H9 (cell line): ENCODE measurements at regions not wholly inside any gene's neighbourhood (a gene's known extent, or its start where the extent isn't known, plus 50 kb on each side); places are given as distances from the start of the nearest gene placed in this dataset.

Experiments used
- DNase-seq: peaks from one replicate; pipeline ENCODE4 v3.0.0-alpha.2; 2017
- H2AFZ ChIP-seq: one replicate; pipeline ENCODE4 v1.6.1; 2013; ENCODE audit warnings: mild to moderate bottlenecking, low read length, control low read depth, moderate library complexity
- H2AK5ac ChIP-seq: 2 replicates; pipeline ENCODE4 v1.6.1; 2013; ENCODE audit warnings: low read length, control low read depth, mixed read lengths; ENCODE audit not compliant: insufficient read length
- H2BK120ac ChIP-seq: one replicate; pipeline ENCODE4 v1.6.1; 2013; ENCODE audit warnings: low read depth, mild to moderate bottlenecking, low read length, control low read depth, inconsistent platforms; ENCODE audit not compliant: poor library complexity, severe bottlenecking
- H2BK12ac ChIP-seq: 2 replicates; pipeline ENCODE4 v1.6.1; 2013; ENCODE audit warnings: low read length, control low read depth, mixed read lengths, low read depth; ENCODE audit not compliant: insufficient read length
- H2BK15ac ChIP-seq: 2 replicates; pipeline ENCODE4 v1.6.1; 2013; ENCODE audit warnings: low read depth, low read length, control low read depth
- H2BK20ac ChIP-seq: one replicate; pipeline ENCODE4 v1.6.1; 2013; ENCODE audit warnings: low read depth, mild to moderate bottlenecking, low read length, control low read depth, inconsistent platforms; ENCODE audit not compliant: poor library complexity, severe bottlenecking
- H2BK5ac ChIP-seq: 2 replicates; pipeline ENCODE4 v1.6.1; 2013; ENCODE audit warnings: low read length, control low read depth, mixed read lengths; ENCODE audit not compliant: insufficient read length
- H3K14ac ChIP-seq: 2 replicates; pipeline ENCODE4 v1.6.1; 2013; ENCODE audit warnings: low read length, control low read depth; ENCODE audit not compliant: insufficient read depth
- H3K18ac ChIP-seq: 2 replicates; pipeline ENCODE4 v1.6.1; 2013; ENCODE audit warnings: low read depth, mild to moderate bottlenecking, mixed read lengths, low read length, control low read depth; ENCODE audit not compliant: insufficient read length
- H3K23ac ChIP-seq: 2 replicates; pipeline ENCODE4 v1.6.1; 2013; ENCODE audit warnings: low read length, control low read depth, mixed read lengths, low read depth; ENCODE audit not compliant: insufficient read length
- H3K23me2 ChIP-seq: 2 replicates; pipeline ENCODE4 v1.6.1; 2013; ENCODE audit warnings: low read depth, mild to moderate bottlenecking, mixed read lengths, low read length, control low read depth; ENCODE audit not compliant: insufficient read length, poor library complexity, severe bottlenecking
- H3K27ac ChIP-seq: 2 replicates; pipeline ENCODE4 v1.5.1; 2013; ENCODE audit warnings: low read length, control low read depth, mixed read lengths, low read depth; ENCODE audit not compliant: insufficient read length
- H3K27me3 ChIP-seq: 2 replicates; pipeline ENCODE4 v1.6.1; 2013; ENCODE audit warnings: low read length, control low read depth, inconsistent platforms; ENCODE audit not compliant: insufficient read depth
- H3K4ac ChIP-seq: 2 replicates; pipeline ENCODE4 v1.6.1; 2013; ENCODE audit warnings: low read depth, mild to moderate bottlenecking, control low read depth, inconsistent platforms, low read length, moderate library complexity
- H3K4me1 ChIP-seq: 2 replicates; pipeline ENCODE4 v1.6.1; 2013; ENCODE audit warnings: low read length, control low read depth, inconsistent platforms; ENCODE audit not compliant: insufficient read depth
- H3K4me2 ChIP-seq: 2 replicates; pipeline ENCODE4 v1.6.1; 2013; ENCODE audit warnings: low read length, control low read depth, mixed read lengths; ENCODE audit not compliant: insufficient read length, insufficient read depth
- H3K56ac ChIP-seq: 2 replicates; pipeline ENCODE4 v1.6.1; 2013; ENCODE audit warnings: low read depth, mild to moderate bottlenecking, mixed read lengths, low read length, control low read depth; ENCODE audit not compliant: insufficient read length
- H3K79me1 ChIP-seq: 2 replicates; pipeline ENCODE4 v1.6.1; 2013; ENCODE audit warnings: low read depth, mild to moderate bottlenecking, moderate library complexity, low read length, control low read depth, inconsistent platforms; ENCODE audit not compliant: insufficient read depth, poor library complexity, severe bottlenecking
- H3K79me2 ChIP-seq: 2 replicates; pipeline ENCODE4 v1.6.1; 2013; ENCODE audit warnings: low read length, control low read depth, inconsistent platforms; ENCODE audit not compliant: insufficient read depth
- H3K9ac ChIP-seq: 2 replicates; pipeline ENCODE4 v1.6.1; 2013; ENCODE audit warnings: low read length, control low read depth, mixed read lengths; ENCODE audit not compliant: insufficient read length; ENCODE audit errors: extremely low read depth
- H3K9me3 ChIP-seq: one replicate; pipeline ENCODE4 v1.6.1; 2013; ENCODE audit warnings: low read depth, low read length, inconsistent platforms; ENCODE audit not compliant: control insufficient read depth
- H3T11ph ChIP-seq: one replicate; pipeline ENCODE4 v1.6.1; 2013; ENCODE audit warnings: mild to moderate bottlenecking, low read length, control low read depth, inconsistent platforms
- H4K20me1 ChIP-seq: one replicate; pipeline ENCODE4 v1.6.1; 2013; ENCODE audit not compliant: control insufficient read depth, insufficient read length, insufficient read depth
- H4K5ac ChIP-seq: 2 replicates; pipeline ENCODE4 v1.6.1; 2013; ENCODE audit warnings: low read depth, mild to moderate bottlenecking, mixed read lengths, low read length, control low read depth; ENCODE audit not compliant: insufficient read length
- H4K8ac ChIP-seq: replicated peaks from 2 replicates; pipeline ENCODE4 v1.6.1; 2013; ENCODE audit warnings: low read length, control low read depth, mixed read lengths, low read depth; ENCODE audit not compliant: insufficient read length
- H4K91ac ChIP-seq: 2 replicates; pipeline ENCODE4 v1.6.1; 2013; ENCODE audit warnings: low read depth, mild to moderate bottlenecking, moderate library complexity, mixed read lengths, low read length, control low read depth; ENCODE audit not compliant: insufficient read length
- H3K27ac Mint-ChIP-seq, 3 experiments: 2 replicates in 2 of 3; 3 replicates in 1 of 3; pipeline ENCODE4 v1.8.0; 2020 to 2021; ENCODE audit warnings: mixed read lengths in 3 of 3, mild to moderate bottlenecking in 1 of 3, moderate library complexity in 1 of 3
- H3K27me3 Mint-ChIP-seq: 2 replicates; pipeline ENCODE4 v1.8.0; 2021; ENCODE audit warnings: low read depth, mild to moderate bottlenecking, moderate library complexity, mixed read lengths
- H3K36me3 Mint-ChIP-seq, 3 experiments: 2 replicates in 2 of 3; 3 replicates in 1 of 3; pipeline ENCODE4 v1.8.0; 2020 to 2021; ENCODE audit warnings: low read depth in 3 of 3, mixed read lengths in 3 of 3; ENCODE audit not compliant: insufficient read depth in 1 of 3
- H3K4me1 Mint-ChIP-seq, 2 experiments: 2 replicates each; pipeline ENCODE4 v1.8.0; 2020; ENCODE audit warnings: mixed read lengths in 2 of 2
- H3K4me3 Mint-ChIP-seq, 2 experiments: 2 replicates in 1 of 2; 3 replicates in 1 of 2; pipeline ENCODE4 v1.8.0; 2020 to 2021; ENCODE audit warnings: mild to moderate bottlenecking in 2 of 2, mixed read lengths in 2 of 2, moderate library complexity in 1 of 2
- H3K9me3 Mint-ChIP-seq, 2 experiments: 2 replicates in 1 of 2; 3 replicates in 1 of 2; pipeline ENCODE4 v1.8.0; 2020; ENCODE audit warnings: mild to moderate bottlenecking in 2 of 2, mixed read lengths in 2 of 2, moderate library complexity in 1 of 2
- WGBS: extraction: QIAGEN DNeasy Blood & Tissue Kit; methylation state at CpG from one replicate; pipeline ENCODE4 v1.1.7; 2013; ENCODE audit warnings: missing lambda C conversion rate, low lambda C conversion rate, mixed read lengths; ENCODE audit not compliant: insufficient read length; ENCODE audit errors: extremely low coverage; 5-methylcytosine and 5-hydroxymethylcytosine counted together
- TF ChIP-seq, protein P1 (sequence below): fragments of 200-600 bp; sonication (generic); conservative IDR thresholded peaks from 3 replicates; pipeline ENCODE4 v1.8.0; 2021; ENCODE audit warnings: antibody characterized with exemption, mild to moderate bottlenecking

DNA sequence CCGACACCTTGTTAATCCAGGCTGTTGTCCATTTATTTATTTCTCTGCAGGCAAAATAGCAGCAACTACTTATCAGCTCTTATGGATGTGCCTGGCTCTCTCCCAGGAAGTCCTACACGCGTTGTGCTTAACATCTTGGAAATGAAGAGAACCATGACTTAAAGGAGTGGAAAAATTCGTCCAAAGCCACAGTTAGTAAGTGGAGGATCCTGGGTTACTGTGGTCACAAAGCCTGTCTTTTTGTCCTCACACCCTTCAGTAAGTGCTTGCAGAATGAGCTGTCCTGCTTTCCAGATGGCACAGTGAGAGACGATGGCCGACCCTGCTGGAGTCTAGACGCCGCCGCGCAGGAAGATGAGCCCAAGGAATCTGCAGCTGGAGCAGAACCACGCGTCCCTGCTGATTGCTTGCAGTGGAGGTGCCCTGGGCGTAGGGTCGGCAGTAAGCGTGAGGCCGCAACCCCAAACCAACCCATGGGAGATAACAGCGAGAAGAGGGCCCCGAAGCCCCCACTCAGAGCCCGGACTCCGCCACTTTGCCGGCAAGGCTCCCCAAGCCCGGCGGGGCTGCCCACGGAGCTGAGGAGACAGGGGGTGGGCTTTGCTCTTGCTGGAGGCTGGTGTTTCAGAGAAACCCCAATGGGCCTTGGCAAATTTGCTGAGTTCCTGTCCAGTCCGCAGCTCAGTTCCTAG is 178.6 kb downstream of the CXCL12 start:
- no peak overlapping the region for H4K5ac ChIP-seq
- peaks cover 23 to 35% of the 10 kb centered on the region in 2 experiments for H3K4me1 Mint-ChIP-seq
- TF ChIP-seq, protein P1, sequence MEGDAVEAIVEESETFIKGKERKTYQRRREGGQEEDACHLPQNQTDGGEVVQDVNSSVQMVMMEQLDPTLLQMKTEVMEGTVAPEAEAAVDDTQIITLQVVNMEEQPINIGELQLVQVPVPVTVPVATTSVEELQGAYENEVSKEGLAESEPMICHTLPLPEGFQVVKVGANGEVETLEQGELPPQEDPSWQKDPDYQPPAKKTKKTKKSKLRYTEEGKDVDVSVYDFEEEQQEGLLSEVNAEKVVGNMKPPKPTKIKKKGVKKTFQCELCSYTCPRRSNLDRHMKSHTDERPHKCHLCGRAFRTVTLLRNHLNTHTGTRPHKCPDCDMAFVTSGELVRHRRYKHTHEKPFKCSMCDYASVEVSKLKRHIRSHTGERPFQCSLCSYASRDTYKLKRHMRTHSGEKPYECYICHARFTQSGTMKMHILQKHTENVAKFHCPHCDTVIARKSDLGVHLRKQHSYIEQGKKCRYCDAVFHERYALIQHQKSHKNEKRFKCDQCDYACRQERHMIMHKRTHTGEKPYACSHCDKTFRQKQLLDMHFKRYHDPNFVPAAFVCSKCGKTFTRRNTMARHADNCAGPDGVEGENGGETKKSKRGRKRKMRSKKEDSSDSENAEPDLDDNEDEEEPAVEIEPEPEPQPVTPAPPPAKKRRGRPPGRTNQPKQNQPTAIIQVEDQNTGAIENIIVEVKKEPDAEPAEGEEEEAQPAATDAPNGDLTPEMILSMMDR: no peak
- H2BK20ac ChIP-seq: no peak overlapping the region
- no peaks in the 10 kb centered on the region for H4K20me1 ChIP-seq
- H3K36me3 Mint-ChIP-seq: peaks cover 0 to 14% (median 7%) of the 10 kb centered on the region in 3 experiments; a peak in 4 of 7 replicates
- no peak overlapping the region for H3K27ac Mint-ChIP-seq
- WGBS: no CpG with 5 or more reads among the region's 25 CpGs
- H3K23me2 ChIP-seq: no peaks in the 10 kb centered on the region
- DNase-seq: no peak
- peaks cover 9 to 13% of the 10 kb centered on the region in 2 experiments; a peak in 3 of 5 replicates for H3K9me3 Mint-ChIP-seq
- H2AFZ ChIP-seq: no peak overlapping the region
- H2BK5ac ChIP-seq: no peak overlapping the region
- no peak overlapping the region for H2AK5ac ChIP-seq
- no peak overlapping the region for H4K8ac ChIP-seq
- no peaks in the 10 kb centered on the region; the same call in 1 of the 2 replicates for H3K27me3 Mint-ChIP-seq
- no peak overlapping the region for H3K18ac ChIP-seq
- no peak overlapping the region for H2BK12ac ChIP-seq
- no peak overlapping the region for H3K27ac ChIP-seq
- H2BK120ac ChIP-seq: no peak overlapping the region
- no peaks in the 10 kb centered on the region for H3K4me1 ChIP-seq
- H3K9ac ChIP-seq: no peak overlapping the region
- H3K14ac ChIP-seq: no peak overlapping the region
- H3K79me1 ChIP-seq: no peaks in the 10 kb centered on the region
- H2BK15ac ChIP-seq: no peak overlapping the region
- no peak overlapping the region for H3K4ac ChIP-seq
- no peak overlapping the region for H3T11ph ChIP-seq
- H3K9me3 ChIP-seq: no peaks in the 10 kb centered on the region
- no peak overlapping the region for H3K4me2 ChIP-seq
- H3K27me3 ChIP-seq: no peaks in the 10 kb centered on the region
- no peak overlapping the region for H3K23ac ChIP-seq
- H4K91ac ChIP-seq: no peak overlapping the region
- H3K4me3 Mint-ChIP-seq: no peak overlapping the region
- H3K79me2 ChIP-seq: no peaks in the 10 kb centered on the region
- no peak overlapping the region for H3K56ac ChIP-seq
